GM19463 (cell line): ENCODE measurements at regions not wholly inside any gene's neighbourhood (a gene's known extent, or its start where the extent isn't known, plus 50 kb on each side); places are given as distances from the start of the nearest gene placed in this dataset.
"Not testable (repeated sequence)": the region's sequence is repeated elsewhere in the genome, so short reads cannot be mapped to it uniquely, and the experiment has no call there.

ENCODE experiments used
- ATAC-seq: cut with Tn5 transposase; IDR thresholded peaks from one replicate; pipeline ENCODE4 v1.9.1; 2021; ENCODE audit warnings: mild to moderate bottlenecking, moderate library complexity; ENCODE audit not compliant: unreplicated experiment

DNA sequence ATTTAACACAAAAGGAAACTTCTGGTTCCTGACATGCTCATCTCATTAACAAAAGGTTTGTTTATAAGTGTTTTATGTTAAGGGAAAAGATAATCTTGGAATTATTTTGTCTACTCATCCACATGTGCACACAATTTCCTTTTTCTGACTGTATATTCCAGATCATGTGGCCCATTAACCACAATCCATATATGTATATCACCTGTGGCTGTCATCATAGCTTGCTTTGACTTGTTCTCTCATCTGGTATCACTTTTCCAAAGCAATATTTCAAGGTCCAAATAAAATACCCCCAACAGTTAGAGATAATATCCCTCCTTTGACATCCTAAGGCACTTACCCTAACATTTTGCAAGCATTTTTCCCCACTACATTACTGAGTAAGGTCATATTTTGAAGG is 856.1 kb downstream of the CDH11 start:
- no peak for ATAC-seq

DNA sequence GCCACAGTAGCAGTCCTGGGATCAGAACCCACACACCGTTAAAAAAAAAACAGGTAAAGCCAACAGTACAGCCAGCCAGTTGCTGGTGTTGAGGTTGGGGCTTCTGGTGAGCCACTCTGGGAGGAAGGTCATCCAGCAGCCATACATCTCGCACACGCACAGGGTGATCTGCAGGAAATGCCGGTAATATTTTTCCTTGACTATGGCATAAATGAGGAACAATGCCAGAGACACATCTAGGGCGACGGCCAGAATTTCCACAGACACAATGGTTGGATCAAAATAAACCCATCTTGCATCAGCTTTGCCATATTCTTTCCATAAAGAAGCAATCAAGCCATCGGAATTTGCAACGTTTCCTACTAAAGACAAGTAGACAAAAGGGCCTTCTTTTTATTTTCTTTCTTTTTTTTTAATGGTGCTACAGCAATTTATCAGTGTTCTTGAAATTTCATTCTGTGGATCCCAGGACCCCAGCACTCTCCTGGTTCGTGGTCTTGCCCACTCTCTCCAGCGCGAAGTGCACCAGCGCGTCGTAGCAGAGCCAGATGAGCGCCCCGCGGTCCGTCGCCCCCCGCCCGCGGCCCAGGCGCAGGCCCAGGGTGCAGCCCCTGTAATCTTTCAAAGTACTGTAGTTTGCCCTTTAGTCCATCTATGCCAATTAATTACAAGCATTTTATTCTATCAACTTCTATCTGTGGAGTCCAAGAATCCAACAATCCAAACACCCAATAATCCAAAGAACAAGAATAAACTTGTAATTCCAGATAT is 861.0 kb downstream of the CDH11 start:
- ATAC-seq: not testable (repeated sequence)

DNA sequence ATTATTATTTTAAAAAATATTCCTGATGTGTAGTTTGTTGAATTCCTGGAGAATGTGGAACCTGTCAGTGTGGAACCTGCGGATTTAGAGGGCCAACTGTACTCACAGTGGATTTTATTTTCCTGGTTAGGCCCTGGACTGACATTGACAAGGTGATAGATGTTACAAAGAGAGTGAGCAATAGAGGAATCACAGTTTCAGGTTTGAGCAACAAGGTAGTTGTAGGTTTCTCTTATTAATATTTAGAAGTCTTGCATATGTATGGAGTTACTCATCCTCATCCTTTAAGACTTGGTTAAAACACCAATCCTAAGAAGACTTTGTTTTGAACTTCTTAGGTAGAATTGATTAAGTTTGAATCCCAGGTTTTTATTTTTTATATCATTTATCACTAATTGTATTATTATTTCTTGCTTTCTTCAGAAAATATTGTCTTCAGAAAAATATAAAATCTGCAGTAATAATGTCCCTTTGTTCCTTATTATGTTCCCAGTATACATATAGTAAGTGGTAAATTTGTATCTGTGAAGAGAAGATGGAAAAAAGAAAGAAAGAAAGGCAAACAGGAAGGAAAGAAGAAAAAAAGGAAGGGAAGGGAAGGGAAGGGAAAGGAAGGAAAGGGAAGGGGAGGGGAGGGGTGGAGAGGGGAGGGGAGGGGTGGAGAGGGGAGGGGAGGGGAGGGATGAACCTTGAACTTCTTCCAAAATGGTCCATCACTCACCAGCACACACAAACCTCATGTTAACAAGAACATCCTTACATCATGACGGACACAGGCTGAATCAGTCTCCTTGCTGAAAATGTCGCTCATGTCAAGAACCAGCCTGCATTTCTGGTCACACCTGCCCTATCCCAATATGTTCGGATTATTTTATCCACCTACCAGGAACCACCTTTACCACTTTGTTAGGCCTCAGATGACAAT is 867.2 kb downstream of the CDH11 start:
- no peak for ATAC-seq

DNA sequence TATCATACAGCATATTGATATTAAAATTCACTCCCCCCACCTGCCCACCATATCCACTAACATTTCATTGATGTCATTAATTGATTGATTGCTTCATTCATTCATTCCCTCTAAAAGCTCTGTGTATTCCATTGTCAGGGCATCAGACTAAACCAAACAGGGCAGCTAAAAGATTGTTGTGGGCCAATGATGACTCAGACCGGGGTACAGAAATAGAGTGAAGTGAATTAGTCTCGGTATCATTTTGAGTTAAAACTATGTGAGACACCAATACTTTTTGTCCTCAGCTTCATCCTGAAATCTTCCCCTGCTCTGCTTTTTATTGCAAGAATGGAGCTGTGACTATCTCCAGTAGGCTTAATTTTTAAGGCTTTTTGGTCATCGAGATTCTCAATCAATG is 868.3 kb downstream of the CDH11 start:
- peak; percentile 51 for ATAC-seq

DNA sequence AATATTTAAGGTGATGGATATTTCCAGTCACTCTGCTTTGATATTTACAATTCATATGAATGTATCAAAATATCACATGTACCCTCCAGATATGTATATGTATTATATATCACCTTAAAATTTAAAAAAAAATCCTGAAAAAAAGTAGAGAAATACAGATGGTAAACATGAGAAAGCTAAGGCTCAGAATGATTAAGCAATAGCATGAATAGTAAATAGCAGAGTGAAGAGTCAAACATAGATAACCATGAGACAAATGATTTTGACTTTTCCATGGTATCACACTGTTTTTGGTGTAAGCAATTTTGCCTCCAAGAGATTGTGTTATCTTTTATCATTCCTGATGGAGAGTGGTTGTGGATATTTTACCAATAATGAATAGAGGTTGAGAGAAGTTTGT is 868.8 kb downstream of the CDH11 start:
- ATAC-seq: no peak

DNA sequence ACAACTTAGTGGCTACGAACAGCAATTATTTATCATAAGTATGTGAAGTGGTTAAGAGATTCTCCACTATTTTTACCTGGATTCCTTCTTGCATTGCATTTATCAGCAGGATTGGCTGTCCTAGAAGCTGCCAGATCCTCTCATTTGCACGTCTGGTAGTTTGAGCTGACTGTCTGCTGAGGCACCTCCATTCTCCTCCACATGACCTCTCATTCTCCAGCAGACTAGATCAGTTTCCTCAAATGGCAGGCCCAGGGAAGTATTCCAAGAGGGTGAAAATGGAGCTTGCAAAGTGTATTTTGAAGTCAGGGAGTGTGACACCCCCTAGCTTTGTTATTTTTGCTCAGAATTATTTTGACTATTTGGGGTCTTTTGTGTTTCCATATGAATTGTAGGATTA is 870.1 kb downstream of the CDH11 start:
- ATAC-seq: no peak

DNA sequence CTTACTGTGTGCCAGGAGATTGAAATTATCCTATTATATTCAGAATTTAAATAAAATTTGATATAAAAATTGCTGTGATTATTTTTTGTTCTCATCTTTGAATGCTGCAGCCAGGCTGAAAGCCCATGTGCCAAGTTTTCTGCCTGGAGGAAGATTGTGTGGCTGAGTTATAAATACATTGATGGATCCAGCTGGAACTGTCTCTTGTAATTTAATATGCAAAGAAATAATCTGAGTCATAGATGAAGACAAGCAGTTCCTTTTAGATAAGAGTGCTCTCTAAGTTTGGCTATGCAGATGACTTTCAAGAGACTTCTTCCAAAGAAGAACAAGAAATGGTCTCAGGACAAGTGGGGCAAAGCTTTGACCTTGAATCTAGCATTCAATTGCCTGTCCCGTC is 871.0 kb downstream of the CDH11 start:
- no peak for ATAC-seq

DNA sequence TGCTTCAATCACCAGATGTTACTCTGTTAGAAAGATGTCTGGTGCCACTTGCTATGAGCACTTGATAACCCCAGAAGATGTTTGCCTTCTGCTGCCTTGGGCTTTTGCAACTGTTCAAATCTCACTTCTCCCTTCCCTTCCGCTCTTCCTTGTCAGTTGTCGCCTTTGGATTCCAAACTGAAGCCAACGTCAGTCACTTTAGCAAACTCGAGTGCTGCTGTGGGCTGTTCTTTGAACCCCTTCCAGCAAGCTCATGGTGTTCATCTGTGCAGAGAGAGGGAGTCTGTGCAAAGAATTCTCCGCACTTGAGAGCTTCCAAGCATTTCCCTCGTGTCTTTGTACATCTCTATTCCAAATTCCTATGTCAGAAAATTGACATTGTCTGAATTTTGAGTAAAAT is 879.4 kb downstream of the CDH11 start:
- ATAC-seq: no peak

DNA sequence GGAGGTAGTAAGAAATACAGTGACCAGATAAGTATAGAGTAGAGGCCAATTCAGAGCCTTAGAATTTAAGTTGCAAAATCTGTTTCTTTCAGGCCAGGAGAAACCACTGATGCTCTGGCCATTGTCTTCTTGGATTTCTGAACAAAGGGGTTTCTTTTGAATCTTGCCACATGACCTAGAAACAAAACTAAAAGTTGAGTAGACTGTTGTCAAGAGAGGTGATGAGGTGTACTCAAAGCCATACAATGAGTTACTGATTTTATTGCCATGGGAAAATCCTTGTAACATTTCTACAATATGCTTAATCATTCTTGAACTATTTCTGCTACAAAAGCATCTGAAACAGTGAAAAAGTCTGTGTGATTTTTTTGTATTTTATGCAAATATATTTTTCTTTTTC is 881.3 kb downstream of the CDH11 start:
- ATAC-seq: no peak

DNA sequence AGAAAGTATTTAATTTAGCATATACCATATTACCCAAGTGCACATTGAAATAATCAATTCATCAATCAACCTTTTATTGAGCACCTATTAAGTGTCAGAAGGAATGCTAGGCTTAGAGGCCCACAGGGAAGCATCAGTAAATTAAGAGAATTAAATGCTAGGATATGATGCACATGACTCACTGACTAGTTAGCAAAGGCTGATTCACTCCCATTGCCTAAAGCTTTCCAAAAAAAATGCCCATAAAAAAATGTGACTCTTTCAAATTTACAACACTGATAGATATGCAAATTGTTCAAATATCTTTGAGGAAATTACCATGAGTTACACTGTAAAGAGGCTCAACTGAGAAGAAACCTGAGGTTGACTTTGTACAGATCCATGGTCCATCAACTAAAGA is 883.3 kb downstream of the CDH11 start:
- no peak for ATAC-seq

DNA sequence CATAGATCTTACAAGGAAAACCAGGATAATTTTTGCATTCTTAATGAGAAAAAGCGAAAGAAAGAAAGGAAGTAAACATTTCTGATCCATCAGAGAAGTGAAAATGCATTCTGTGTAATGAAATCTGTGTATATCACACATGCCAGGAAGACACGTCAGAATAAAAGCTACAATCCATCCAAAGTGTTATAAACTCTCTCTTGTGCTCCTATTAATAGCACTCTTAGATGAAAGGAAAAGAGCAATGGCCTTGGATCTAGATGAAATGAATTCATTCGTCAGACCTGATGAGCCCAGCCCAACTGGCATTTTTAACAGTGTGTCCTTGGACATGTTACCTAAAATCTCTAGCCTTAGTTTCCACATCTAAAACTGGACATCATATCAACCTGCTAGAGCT is 885.5 kb downstream of the CDH11 start:
- ATAC-seq: no peak

DNA sequence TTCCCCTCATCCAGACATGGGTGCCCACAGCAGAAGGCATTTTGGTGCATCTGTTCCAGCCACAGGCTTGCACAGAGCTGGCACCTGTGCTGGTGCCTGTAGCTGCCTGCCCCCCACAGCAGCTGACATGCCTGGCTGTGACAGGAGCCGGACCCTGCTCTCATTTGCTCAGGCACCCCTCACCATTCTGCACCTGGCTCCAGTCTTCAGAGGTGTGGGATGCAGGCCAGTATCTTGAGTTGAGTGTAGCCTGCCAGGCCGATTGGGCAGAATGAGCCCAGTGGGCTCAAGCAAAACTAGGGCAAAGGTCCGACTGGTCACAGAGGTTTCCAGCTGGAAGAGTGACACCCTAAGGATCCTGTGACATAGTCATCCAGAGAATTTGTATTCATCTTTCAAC is 887.7 kb downstream of the CDH11 start:
- no peak for ATAC-seq

DNA sequence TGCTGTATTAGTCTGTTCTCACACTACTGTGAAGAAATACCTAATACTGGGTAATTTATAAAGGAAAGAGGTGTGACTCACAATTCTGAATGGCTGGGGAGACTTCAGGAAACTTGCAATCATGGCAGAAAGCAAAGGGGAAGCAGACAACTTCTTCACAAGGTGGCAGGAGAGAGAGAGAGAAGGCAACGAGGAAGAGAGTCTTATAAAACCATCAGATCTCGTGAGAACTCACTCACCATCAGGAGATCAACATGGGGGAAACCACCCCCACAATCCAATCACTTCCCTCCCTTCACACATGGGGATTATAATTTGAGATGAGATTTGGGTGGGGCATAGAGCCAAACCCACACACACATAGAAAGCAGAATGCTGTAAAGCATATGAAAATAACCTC is 896.2 kb downstream of the CDH11 start:
- ATAC-seq: no peak

DNA sequence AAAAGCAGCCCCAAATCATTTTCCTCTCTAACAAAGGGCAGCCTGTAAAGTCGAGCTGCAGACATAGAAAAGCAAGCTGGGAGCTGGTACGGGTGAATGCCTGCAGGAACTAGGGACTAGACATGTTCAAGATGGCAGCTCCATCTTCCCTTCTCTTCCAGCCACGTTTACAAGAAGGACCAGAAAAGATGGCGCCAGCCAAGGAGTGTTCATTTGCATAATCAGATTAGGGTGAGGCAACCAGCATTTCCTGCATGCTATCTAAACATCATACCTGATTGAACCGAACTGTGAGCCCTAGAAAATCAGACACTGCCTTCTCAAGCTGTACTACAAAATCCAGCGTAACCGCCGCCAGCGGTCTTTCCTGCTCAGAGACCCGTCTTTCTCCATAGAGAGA is 896.8 kb downstream of the CDH11 start:
- no peak for ATAC-seq

DNA sequence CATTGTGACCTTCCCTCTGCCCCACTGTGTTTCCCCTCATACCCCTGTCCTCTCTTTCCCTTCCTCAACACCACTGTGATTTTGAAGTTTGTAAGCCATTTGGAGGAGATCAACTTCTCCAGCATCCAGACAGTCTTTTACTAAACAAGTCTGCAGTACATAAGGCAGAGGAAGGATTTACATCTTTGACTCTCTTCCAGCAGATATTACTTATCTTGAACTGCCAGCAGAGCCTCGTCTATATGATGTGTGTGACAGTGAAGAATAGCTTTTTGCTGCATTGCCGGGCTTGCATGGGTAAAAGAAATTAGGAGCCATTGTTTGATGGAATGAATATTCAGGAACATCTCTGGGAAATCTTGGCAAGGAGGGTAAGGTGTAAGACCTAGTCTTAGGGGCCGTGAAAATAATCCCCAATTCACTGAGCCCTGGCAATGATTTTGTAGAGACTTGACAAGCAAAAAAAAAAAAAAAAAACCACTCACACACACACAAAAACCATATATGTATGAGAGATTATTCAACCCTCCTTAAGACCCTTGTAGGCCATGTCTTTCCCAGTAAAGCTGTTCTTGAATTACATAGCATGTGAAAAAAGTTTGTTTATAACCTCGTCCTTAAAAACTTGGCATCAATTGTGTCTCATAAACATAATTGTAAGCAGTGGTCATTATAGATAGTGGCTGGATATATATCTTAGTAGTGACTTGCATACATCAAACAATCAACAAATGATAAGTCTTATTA is 903.9 kb downstream of the CDH11 start:
- no peak for ATAC-seq

DNA sequence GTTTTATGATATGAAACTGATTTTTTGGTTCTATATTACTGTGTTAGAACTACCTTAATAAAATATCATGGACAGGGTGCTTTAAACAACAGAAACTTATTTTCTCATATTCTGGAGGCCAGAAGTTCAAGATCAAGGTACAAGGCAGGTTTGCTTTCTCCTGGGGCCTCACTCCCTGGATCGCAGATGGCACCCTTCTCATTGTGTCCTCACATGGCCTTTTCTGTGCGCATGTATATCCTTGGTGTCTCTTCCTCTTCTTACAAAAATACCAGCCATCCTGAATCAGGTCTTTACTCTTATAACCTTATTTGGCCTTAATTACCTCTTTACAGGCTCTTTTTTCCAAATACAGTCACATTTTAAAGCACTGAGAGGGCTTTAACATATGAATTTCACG is 906.1 kb downstream of the CDH11 start:
- ATAC-seq: no peak

DNA sequence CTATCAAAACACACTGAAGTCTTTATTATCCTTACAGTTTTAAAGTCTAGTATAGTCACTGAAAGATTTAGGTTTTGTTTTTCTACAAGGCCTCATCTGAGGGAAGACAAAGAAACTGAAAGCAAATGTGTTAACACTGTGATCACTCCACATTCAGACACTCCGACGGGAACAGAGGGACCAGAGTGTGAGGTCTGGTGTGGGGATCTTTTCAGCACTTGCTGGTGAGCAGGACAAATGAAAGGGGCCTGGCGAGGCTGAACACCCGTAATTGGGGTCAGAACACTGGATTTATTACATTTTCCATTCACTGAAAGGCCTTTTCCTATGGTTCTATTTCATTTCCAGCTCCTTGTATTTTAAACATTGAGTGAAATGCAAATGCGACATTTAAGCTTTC is 910.5 kb downstream of the CDH11 start:
- no peak for ATAC-seq

DNA sequence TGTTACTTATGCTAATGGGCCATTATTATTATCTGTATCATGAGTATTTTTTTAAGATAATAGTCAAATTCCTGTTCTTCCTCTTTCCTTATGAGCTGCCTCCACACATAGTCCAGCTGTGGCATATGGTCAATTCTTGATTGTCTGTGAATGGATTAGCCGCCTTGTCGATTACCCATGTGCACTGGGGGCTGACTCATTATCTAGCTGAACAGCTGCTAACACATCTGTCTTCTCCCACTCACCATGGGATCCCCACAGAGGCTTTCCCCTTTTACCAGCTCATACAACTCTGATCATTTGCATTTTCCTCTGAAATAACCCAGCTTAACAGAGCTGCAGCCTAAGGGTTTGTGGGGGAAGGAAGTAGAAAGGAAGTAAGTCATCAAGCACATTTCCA is 915.0 kb downstream of the CDH11 start:
- no peak for ATAC-seq

DNA sequence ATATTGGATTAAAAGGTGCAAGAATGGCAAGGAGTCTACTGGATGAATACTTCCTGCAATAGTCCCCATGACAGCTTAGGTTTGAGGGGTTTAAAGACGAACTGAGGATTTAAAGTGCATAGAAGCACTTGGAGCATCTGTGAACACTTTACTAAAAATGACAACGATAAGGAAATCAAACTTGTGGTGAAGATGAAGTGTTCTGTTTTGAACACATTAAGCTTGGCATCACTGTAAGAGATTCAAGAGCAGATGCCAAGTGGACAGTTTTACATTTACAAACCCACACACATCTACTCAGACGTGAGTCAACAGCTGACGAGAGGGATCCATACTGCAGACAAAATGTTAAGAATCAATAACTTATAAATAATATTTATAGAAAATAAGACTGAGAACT is 918.7 kb downstream of the CDH11 start:
- no peak for ATAC-seq

DNA sequence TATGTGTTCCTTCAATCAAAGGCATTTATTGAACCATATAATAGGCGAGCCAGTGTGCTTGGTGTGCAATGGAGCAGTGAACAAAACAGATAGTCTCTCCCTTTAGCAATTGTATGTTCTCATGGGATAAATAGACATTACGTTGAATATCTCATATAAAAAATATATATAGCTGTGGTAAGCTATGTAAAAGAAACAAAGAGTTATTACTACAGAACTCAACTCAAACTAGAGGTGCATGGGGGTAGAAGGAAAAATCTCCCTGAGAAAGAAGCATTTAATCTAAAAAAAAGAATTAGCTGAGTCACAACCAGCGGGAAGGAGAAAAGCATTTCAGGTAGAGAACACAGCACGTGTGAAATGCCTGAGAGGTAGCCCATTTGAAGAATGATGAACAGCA is 919.3 kb downstream of the CDH11 start:
- ATAC-seq: no peak

DNA sequence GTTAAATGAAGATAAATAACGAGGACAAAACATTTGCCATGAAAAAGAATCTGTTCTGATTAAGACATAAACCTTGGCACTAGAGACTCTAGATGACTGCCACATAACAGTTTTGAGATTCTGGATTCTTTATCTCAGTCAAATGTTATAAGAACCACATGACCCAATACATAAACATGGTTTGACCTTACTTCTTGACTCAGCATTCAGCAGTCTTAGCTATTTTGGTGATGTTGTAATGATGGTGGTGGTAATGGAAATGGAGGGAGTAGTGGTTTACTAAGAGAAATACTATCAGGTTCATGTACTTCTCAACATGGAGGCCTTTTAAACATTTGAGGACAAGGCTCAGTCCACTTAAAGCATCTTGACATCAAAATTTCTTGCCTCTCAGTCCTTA is 925.4 kb downstream of the CDH11 start:
- ATAC-seq: no peak

DNA sequence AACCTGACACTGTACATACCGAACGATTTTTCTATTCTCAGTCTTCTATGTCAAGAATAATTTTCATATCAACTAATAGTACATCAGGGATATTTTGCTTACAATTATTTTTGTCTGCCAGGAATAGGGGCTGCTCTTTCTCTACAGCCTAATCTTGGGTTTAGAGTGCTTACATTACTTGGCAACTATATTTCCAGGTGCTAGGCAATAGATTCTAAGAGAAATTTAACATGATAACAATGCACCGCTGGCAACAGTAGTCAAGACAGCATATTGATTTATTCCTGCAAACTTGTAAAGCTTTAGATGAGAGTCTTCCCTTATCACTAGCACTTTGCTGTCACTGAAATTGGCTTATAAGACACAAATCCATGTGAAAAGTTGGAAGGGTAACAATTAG is 935.9 kb downstream of the CDH11 start:
- no peak for ATAC-seq
